GM20000 (cell line): ENCODE measurements at regions not wholly inside any gene's neighbourhood (a gene's known extent, or its start where the extent isn't known, plus 50 kb on each side); places are given as distances from the start of the nearest gene placed in this dataset.
"Not testable (repeated sequence)": the region's sequence is repeated elsewhere in the genome, so short reads cannot be mapped to it uniquely, and the experiment has no call there.

Experiments used
- DNase-seq: peaks from one replicate; pipeline ENCODE4 v3.0.0; 2012; ENCODE audit warnings: low spot score
- CTCF ChIP-seq: IDR thresholded peaks from 2 replicates; pipeline ENCODE4 v1.5.1; 2012; ENCODE audit warnings: mild to moderate bottlenecking, control low read depth; ENCODE audit errors: extremely low read depth, missing control alignments

GRCh38 chr16:51267681-51268080 lies 116.6 kb upstream of the SALL1 start:
- TF ChIP-seq CTCF, result no peak
- no peak for DNase-seq

GRCh38 chr16:51262428-51262827 lies 111.4 kb upstream of the SALL1 start:
- TF ChIP-seq CTCF, result no peak
- no peak for DNase-seq

- DNase-seq, result no peak
- no peak for TF ChIP-seq CTCF
These were observed 110.8 kb upstream of the SALL1 start for GRCh38 chr16:51261919-51262318.

- DNase-seq, result no peak
These were observed 104.4 kb upstream of the SALL1 start for GRCh38 chr16:51255349-51255972.

GRCh38 chr16:51254390-51254789 lies 103.3 kb upstream of the SALL1 start:
- DNase-seq, result not testable (repeated sequence)

More at GRCh38 chr16:51255349-51255972, 104.4 kb upstream of the SALL1 start:
- no peak for TF ChIP-seq CTCF

GRCh38 chr16:51248217-51248616 lies 97.1 kb upstream of the SALL1 start:
- TF ChIP-seq CTCF, result no peak
- DNase-seq, result no peak

- TF ChIP-seq CTCF, result no peak
- no peak for DNase-seq
These were observed 94.6 kb upstream of the SALL1 start for GRCh38 chr16:51245658-51245995.

GRCh38 chr16:51244887-51245657 lies 94.0 kb upstream of the SALL1 start:
- DNase-seq, result no peak
- no peak for TF ChIP-seq CTCF
